Stimulated activated CD4-positive, alpha-beta T cell treated with anti-CD3 and anti-CD28 coated beads, Interleukin-2, amount 100 ng/mL, for 4 hours (primary cell): ENCODE measurements at regions not wholly inside any gene's neighbourhood (a gene's known extent, or its start where the extent isn't known, plus 50 kb on each side); places are given as distances from the start of the nearest gene placed in this dataset.
"Not testable (repeated sequence)": the region's sequence is repeated elsewhere in the genome, so short reads cannot be mapped to it uniquely, and the experiment has no call there.

Experiments
- DNase-seq: peaks from one replicate; pipeline ENCODE4 v3.0.0-alpha.2; 2020; ENCODE audit warnings: low read depth

- no peak for DNase-seq
Measured at GRCh38 chr9:135173066-135173465, 85.6 kb downstream of the OLFM1 start.

- DNase-seq, result no peak
Measured at GRCh38 chr9:135174248-135174647, 86.8 kb downstream of the OLFM1 start.

GRCh38 chr9:135174981-135175380 lies 87.5 kb downstream of the OLFM1 start:
- DNase-seq, result no peak

DNA sequence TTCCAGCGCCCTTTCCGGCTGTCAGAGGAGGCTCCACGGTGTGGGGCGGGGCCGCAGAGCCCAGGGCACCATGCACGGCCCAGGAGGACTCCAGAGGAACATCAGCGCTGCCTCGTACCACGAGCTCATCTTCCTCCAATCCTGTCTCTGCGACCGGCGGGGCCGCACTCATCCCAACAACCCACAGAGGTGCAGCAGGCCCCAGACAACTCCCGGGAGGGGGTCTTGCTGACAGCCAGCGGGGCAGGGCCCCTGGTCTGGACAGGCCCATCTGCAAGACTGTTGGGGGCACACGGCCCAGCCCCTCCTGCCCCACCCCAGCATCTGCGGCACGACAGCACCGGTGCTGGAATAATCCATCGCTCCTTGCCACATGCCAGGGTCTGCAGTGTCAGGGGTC lies 88.8 kb downstream of the OLFM1 start:
- no peak for DNase-seq

DNA sequence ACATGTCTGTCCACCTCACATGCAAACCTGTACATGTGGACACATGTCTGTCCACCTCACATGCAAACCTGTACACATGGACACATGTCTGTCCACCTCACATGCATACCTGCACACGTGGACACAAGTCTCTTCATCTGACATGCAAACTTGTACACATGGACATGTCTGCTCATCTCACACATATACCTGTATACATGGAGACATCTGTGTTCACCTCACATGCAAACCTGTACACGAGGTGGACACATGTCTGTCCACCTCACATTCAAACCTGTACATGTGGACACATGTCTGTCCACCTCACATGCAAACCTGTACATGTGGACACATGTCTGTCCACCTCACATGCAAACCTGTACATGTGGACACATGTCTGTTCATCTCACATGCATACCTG lies 90.1 kb downstream of the OLFM1 start:
- DNase-seq, result not testable (repeated sequence)

- DNase-seq, result no peak
Measured at GRCh38 chr9:135178498-135178897, 91.0 kb downstream of the OLFM1 start.

- DNase-seq, result no peak
Measured at GRCh38 chr9:135179041-135179440, 91.6 kb downstream of the OLFM1 start.

- no peak for DNase-seq
Measured at GRCh38 chr9:135179976-135180375, 92.5 kb downstream of the OLFM1 start.

DNA sequence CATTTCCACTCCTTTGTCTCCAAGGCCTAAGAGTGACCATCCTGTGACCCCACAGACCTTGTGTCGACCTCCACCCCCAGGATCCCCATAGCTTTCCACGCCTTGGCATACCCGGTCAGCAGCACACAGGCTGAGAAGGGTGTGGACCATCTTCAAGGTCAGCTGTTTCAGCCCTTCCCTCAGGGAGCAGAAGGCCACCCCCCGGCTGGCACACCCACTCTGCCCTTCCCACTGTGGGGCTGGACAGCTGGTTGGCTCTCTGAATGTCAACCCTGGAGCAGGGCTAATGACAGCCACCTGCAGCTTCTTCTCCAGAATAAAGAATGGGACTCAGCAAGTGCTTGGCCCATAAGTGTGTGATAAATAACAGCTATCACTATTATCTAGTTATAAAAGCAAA lies 93.1 kb downstream of the OLFM1 start:
- DNase-seq, result no peak

- DNase-seq, result no peak
Measured at GRCh38 chr9:135181336-135181735, 93.9 kb downstream of the OLFM1 start.

DNA sequence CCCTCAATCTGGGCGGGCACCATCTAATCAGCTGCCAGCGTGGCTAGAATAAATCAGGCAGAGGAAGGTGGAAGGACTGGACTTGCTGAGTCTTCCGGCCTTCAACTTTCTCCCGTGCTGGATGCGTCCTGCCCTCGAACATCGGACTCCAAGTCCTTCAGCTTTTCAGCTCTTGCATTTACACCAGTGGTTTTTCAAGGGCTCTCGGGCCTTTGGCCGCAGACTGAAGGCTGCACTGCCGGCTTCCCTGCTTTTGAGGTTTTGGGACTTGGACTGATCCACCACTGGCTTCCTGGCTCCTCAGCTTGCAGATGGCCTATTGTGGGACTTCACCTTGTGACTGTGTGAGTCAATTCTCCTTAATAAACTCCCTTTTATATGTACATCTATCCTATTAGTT lies 94.4 kb downstream of the OLFM1 start:
- not testable (repeated sequence) for DNase-seq

GRCh38 chr9:135183069-135183468 lies 95.6 kb downstream of the OLFM1 start:
- no peak for DNase-seq

DNA sequence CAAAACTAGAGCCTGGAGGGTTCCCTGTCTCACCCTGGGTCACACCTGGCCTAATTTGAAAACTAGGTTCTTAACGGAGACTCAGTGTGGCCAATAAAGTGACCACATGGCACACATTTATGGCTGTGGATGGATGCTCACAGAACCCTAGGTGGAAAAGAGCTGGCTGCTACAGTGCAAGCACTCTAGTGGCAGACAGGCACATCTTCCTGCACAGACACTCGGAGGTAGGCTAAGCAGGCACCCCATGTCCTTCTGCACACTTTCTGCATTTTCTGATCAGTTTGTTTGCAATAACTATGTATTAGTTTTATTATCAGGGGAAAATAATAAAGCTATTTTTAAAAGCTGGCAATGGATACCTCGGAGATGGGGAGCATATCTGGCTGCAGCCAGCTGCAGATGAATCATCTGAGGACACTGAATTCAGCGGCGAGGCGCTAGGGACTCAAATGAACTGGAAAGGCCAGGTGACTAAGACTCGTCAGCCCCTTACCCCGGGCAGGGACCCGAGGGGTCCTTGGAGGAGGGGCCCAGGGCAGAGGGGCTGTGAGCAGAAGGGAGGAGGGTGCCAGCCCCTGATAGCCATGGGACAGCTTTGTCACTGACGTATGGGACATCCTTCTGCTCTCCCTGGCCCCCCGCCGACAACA lies 96.2 kb downstream of the OLFM1 start:
- DNase-seq, result no peak

DNA sequence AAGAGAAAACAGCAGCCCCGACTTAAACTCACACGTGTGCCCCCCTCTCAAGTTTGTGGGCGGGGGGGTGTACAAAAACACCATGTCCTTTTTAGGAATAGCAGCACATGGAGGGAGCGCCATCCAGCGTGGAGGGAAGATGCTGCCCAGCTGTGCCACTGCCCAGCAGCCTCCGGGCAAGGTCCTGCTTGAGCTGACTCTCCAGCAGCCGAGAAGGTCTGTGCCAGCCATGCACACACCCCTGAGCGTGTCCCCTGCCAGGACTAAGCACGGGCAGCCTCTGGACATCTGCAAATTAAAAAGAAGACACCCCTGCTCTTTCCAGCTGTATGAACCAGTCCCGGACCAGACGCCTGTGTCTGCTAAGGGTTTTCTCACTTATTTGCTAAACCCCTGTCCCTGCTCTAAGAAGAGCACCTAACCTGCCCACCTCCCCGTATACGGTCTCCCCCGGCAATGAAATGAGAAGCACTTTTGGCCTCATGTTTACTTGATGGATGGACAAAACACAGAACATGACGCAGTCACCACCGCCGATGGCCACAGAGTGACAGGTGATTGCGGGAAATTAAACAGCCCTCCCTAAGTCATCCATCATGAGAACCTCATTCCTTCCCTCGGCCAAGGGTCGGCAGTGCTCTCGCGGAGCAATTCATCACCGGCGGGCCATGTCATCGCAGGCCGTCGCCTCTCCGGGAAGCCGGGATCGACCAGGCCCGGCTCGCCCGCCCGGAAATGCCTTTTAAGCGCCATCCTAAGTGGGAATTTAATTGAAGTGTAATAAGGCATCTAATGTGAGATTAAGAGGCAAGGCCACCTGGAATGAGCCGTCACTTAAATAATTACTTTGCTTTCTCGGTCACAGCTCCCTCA lies 96.9 kb downstream of the OLFM1 start:
- DNase-seq, result no peak

- DNase-seq, result no peak
Measured at GRCh38 chr9:135185060-135185459, 97.6 kb downstream of the OLFM1 start.

- no peak for DNase-seq
Measured at GRCh38 chr9:135186248-135187164, 99.0 kb downstream of the OLFM1 start.

DNA sequence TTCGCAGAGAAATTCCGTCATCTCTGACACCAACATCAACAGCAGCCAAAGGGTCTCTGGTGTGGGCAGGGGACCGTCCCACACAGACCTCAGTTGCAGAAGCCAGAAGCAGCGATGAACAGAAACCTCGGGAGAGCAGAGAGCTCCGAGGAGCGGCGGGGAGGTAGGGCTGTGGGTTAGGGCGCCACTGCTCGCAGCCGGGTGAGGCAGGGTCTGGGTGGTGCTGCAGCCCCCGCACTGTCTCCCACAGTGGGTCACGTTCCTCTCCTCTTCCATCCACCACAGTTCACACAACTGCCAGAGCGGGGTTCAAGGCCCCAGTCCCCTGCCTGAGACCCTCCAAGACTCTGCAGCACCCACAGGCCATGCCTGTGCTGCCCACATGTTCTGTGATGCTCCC lies 99.9 kb downstream of the OLFM1 start:
- DNase-seq, result no peak

GRCh38 chr9:135188681-135189151 lies 101.2 kb downstream of the OLFM1 start:
- no peak for DNase-seq

- DNase-seq, result no peak
Measured at GRCh38 chr9:135189497-135189896, 102.0 kb downstream of the OLFM1 start.

GRCh38 chr9:135190789-135191577 lies 103.5 kb downstream of the OLFM1 start:
- DNase-seq, result no peak

DNA sequence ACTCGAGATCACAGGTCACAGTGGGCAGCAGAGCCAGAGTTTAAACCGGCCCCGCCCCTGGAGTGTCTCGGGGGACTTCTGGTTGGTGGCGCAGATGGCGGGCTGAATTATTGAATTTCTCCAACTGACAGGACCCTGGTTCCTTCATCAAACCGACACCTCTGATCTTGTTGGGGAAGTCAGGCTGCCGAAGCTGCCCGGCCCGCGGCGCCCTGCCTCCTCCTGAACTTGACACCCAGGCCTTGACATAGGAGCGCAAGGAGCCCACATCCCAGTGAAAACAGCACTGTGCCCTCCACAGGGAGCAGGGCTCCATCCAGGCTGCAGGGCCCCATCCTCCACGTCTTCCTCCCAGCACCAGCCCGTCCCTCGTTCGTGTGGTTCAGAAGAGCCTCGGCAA lies 105.2 kb downstream of the OLFM1 start:
- DNase-seq, result no peak

DNA sequence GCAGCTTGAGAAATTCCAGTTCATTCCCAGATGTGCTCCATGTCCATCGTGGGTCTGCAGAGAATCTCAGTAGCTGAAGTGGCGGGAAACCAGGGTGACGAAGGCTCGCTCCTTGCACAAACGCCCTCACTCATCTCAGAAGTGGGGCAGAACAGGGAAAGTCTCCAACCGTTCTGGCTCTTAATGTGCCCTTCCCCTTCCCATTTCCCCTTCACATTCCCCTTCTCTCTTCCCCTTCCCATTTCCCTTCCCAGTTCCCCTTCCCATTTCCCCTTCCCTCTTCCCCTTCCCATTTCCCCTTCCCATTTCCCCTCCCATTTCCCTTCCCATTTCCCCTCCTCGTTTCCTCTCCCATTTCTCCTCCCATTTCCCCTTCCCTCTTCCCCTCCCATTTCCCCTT lies 108.5 kb downstream of the OLFM1 start:
- DNase-seq, result not testable (repeated sequence)
